H1 (cell line): ENCODE measurements at regions not wholly inside any gene's neighbourhood (a gene's known extent, or its start where the extent isn't known, plus 50 kb on each side); places are given as distances from the start of the nearest gene placed in this dataset.

Experiments used
- BCL11A ChIP-seq, 2 experiments: IDR thresholded peaks; one replicate each; pipeline ENCODE4 v1.6.1; 2011; ENCODE audit warnings: low read depth in 2 of 2, low read length in 2 of 2, mild to moderate bottlenecking in 2 of 2
- JUND ChIP-seq: IDR thresholded peaks from 2 replicates; pipeline ENCODE4 v1.6.1; 2011; ENCODE audit warnings: mild to moderate bottlenecking, improper control_type of control experiment, low read length
- RAD21 ChIP-seq, 2 experiments: IDR thresholded peaks in 1 of 2; conservative IDR thresholded peaks in 1 of 2; 2 replicates each; pipeline ENCODE4 v1.6.1; 2011; ENCODE audit warnings: low read depth in 2 of 2, low read length in 2 of 2, improper control_type of control experiment in 1 of 2, inconsistent platforms in 1 of 2, mild to moderate bottlenecking in 1 of 2, moderate library complexity in 1 of 2
- RFX5 ChIP-seq: IDR thresholded peaks from 2 replicates; pipeline ENCODE4 v1.6.1; 2011; ENCODE audit warnings: low read depth, low read length, improper control_type of control experiment, borderline replicate concordance

DNA sequence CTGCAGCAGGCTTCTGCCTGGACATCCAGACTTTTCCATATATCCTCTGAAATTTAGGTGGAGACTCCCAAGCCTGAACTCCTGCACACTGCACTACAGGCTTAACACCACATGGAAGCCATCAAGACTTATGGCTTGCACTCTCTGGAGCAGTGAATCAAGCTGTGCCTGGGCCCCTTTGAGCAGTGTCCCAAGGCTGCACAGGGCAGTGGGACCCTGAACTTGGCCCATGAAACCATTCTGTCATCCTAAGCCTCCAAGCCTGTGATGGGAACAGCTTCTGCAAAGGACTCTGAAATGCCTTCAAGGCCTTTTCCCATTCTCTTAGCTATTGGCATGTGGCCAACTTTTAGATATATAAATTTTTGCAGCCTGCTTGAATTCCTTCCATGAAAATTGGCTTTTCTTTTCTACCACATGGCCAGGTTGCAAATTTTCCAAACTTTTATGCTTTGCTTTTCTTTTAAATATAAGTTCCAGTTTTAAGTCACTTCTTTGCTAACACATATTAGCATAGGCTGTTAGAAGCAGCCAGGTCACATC lies 257.8 kb upstream of the DCBLD2 start (continued):
- TF ChIP-seq JUND, result no peak
- TF ChIP-seq BCL11A (IDR thresholded peaks at IDR 0.05; ENCODE audit: low read depth in 2 of 2, low read length in 2 of 2), result no peak
- no peak for TF ChIP-seq RAD21 (IDR thresholded peaks at IDR 0.05 in 1 of 2, conservative IDR thresholded peaks at IDR 0.05 in 1 of 2; ENCODE audit: low read depth in 2 of 2, low read length in 2 of 2)
- no peak for TF ChIP-seq RFX5
- TF ChIP-seq, all 59 proteins: peak for 0
